Astrocyte (in vitro differentiated cells and primary cell): ENCODE measurements at regions not wholly inside any gene's neighbourhood (a gene's known extent, or its start where the extent isn't known, plus 50 kb on each side); places are given as distances from the start of the nearest gene placed in this dataset.

Experiments used
- EZH2 ChIP-seq: IDR thresholded peaks from 2 replicates; pipeline ENCODE4 v1.6.1; 2012; ENCODE audit warnings: mild to moderate bottlenecking, low read length, inconsistent platforms; ENCODE audit not compliant: insufficient read depth
- TF ChIP-seq, protein P1 (sequence below): IDR thresholded peaks from 2 replicates; pipeline ENCODE4 v1.5.1; 2011; ENCODE audit warnings: low read depth, mild to moderate bottlenecking, inconsistent platforms, low read length, moderate library complexity; ENCODE audit not compliant: insufficient read depth

DNA sequence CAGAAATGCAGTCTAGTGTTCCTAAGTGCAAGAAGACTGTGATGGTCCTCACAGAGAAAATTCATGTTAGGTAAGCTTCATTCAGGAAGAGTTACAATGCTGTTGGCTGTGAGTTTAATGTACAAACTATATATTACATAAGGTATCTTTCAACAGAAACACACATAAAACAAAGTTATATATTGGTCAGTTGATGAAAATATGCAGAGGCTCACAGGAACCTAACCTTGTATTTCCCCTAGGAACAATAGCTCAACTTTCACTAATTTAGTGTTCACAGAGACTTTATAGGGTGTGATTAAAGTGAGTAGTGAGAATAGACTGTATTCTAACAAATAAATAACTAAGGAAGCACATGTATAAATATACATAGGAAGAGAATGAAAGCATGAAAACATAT lies 676.9 kb upstream of the ADGRL4 start:
- no peak for TF ChIP-seq EZH2
- TF ChIP-seq, protein P1, sequence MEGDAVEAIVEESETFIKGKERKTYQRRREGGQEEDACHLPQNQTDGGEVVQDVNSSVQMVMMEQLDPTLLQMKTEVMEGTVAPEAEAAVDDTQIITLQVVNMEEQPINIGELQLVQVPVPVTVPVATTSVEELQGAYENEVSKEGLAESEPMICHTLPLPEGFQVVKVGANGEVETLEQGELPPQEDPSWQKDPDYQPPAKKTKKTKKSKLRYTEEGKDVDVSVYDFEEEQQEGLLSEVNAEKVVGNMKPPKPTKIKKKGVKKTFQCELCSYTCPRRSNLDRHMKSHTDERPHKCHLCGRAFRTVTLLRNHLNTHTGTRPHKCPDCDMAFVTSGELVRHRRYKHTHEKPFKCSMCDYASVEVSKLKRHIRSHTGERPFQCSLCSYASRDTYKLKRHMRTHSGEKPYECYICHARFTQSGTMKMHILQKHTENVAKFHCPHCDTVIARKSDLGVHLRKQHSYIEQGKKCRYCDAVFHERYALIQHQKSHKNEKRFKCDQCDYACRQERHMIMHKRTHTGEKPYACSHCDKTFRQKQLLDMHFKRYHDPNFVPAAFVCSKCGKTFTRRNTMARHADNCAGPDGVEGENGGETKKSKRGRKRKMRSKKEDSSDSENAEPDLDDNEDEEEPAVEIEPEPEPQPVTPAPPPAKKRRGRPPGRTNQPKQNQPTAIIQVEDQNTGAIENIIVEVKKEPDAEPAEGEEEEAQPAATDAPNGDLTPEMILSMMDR, result no peak
